ENCODE measurements at regions not wholly inside any gene's neighbourhood (a gene's known extent, or its start where the extent isn't known, plus 50 kb on each side); places are given as distances from the start of the nearest gene placed in this dataset.

- Histone ChIP-seq H3K9ac (ENCODE audit: extremely low read depth, insufficient read length, low read length) (no peak overlapping the region), H3K79me2 (ENCODE audit: insufficient read depth, low read length) (no peaks in the 10 kb centered on the region), H4K8ac (replicated peaks; ENCODE audit: insufficient read length, low read depth, low read length) (no peak overlapping the region), H2BK12ac (ENCODE audit: insufficient read length, low read depth, low read length) (no peak overlapping the region), H3K56ac (ENCODE audit: insufficient read length, low read depth, low read length) (no peak overlapping the region), H3K4me2 (ENCODE audit: insufficient read depth, insufficient read length, low read length) (no peak overlapping the region), H4K20me1 (ENCODE audit: control insufficient read depth, insufficient read depth, insufficient read length) (no peaks in the 10 kb centered on the region), H3K14ac (ENCODE audit: insufficient read depth, low read length) (no peak overlapping the region), H3K9me3 (ENCODE audit: control insufficient read depth, low read depth, low read length) (no peaks in the 10 kb centered on the region), H2BK120ac (ENCODE audit: low read depth, low read length, poor library complexity, severe bottlenecking) (no peak overlapping the region), H2AFZ (ENCODE audit: low read length) (no peak overlapping the region), H4K5ac (ENCODE audit: insufficient read length, low read depth, low read length) (no peak overlapping the region), H3K27ac (ENCODE audit: insufficient read length, low read depth, low read length) (no peak overlapping the region), H3K79me1 (ENCODE audit: insufficient read depth, low read depth, low read length, poor library complexity, severe bottlenecking) (no peaks in the 10 kb centered on the region), H2BK20ac (ENCODE audit: low read depth, low read length, poor library complexity, severe bottlenecking) (no peak overlapping the region), H3T11ph (ENCODE audit: low read length) (no peak overlapping the region), H3K4ac (ENCODE audit: low read depth, low read length) (no peak overlapping the region), H3K23ac (ENCODE audit: insufficient read length, low read depth, low read length) (no peak overlapping the region), H4K91ac (ENCODE audit: insufficient read length, low read depth, low read length) (no peak overlapping the region), H2BK5ac (ENCODE audit: insufficient read length, low read length) (no peak overlapping the region), H3K27me3 (ENCODE audit: insufficient read depth, low read length) (no peaks in the 10 kb centered on the region), H3K18ac (ENCODE audit: insufficient read length, low read depth, low read length) (no peak overlapping the region), H3K23me2 (ENCODE audit: insufficient read length, low read depth, low read length, poor library complexity, severe bottlenecking) (no peaks in the 10 kb centered on the region), H2BK15ac (ENCODE audit: low read depth, low read length) (no peak overlapping the region), H3K4me1 (ENCODE audit: insufficient read depth, low read length) (no peaks in the 10 kb centered on the region), H2AK5ac (ENCODE audit: insufficient read length, low read length) (no peak overlapping the region)
- no peak overlapping the region for H3K4me3 Mint-ChIP-seq
- H3K9me3 Mint-ChIP-seq, result peaks cover 0 to 6% of the 10 kb centered on the region in 2 experiments; a peak in 4 of 5 replicates
- H3K36me3 Mint-ChIP-seq (ENCODE audit: insufficient read depth in 1 of 3, low read depth in 3 of 3), result peaks cover 0 to 3% (median 0%) of the 10 kb centered on the region in 3 experiments; a peak in 2 of 7 replicates
- no CpG with 5 or more reads among the region's 3 CpGs for WGBS (ENCODE audit: extremely low coverage, insufficient read length, low lambda C conversion rate)
- H3K27me3 Mint-ChIP-seq (ENCODE audit: low read depth), result no peaks in the 10 kb centered on the region
- TF ChIP-seq, protein P1, sequence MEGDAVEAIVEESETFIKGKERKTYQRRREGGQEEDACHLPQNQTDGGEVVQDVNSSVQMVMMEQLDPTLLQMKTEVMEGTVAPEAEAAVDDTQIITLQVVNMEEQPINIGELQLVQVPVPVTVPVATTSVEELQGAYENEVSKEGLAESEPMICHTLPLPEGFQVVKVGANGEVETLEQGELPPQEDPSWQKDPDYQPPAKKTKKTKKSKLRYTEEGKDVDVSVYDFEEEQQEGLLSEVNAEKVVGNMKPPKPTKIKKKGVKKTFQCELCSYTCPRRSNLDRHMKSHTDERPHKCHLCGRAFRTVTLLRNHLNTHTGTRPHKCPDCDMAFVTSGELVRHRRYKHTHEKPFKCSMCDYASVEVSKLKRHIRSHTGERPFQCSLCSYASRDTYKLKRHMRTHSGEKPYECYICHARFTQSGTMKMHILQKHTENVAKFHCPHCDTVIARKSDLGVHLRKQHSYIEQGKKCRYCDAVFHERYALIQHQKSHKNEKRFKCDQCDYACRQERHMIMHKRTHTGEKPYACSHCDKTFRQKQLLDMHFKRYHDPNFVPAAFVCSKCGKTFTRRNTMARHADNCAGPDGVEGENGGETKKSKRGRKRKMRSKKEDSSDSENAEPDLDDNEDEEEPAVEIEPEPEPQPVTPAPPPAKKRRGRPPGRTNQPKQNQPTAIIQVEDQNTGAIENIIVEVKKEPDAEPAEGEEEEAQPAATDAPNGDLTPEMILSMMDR (conservative IDR thresholded peaks at IDR 0.05), result no peak
- no peaks in the 10 kb centered on the region; a peak in 2 of 4 replicates for H3K4me1 Mint-ChIP-seq
- no peak overlapping the region for H3K27ac Mint-ChIP-seq
- DNase-seq, result no peak
Measured at GRCh38 chr2:107338059-107338458, 452.1 kb upstream of the ST6GAL2 start.

Measured in H9 (cell line).